Psoas muscle (tissue), 7 donors: ENCODE measurements at regions not wholly inside any gene's neighbourhood (a gene's known extent, or its start where the extent isn't known, plus 50 kb on each side); places are given as distances from the start of the nearest gene placed in this dataset.

ENCODE experiments used
- ATAC-seq, 4 donors: fragments of 200-7000 bp; cut with Tn5 transposase; one replicate each; pipeline ENCODE4 v1.9.1; 2020; ENCODE audit warnings: moderate library complexity in 3 of 4, mild to moderate bottlenecking in 2 of 4
- DNase-seq, 2 donors: peaks; one replicate each; pipeline ENCODE4 v3.0.0-alpha.2; 2020
- H3K27ac ChIP-seq: fragments of 200-600 bp; one replicate; pipeline ENCODE4 v1.8.0; 2022
- H3K27me3 ChIP-seq, 3 donors: fragments of 200-600 bp in 1 of 3; one replicate each; pipeline versions ENCODE4 v1.6.1 to v1.8.0; 2013 to 2022; ENCODE audit warnings: low read length in 2 of 3, mild to moderate bottlenecking in 2 of 3, moderate library complexity in 1 of 3; ENCODE audit not compliant: insufficient read depth in 3 of 3
- H3K36me3 ChIP-seq, 2 donors: fragments of 200-600 bp in 1 of 2; one replicate each; pipeline versions ENCODE4 v1.6.1 to v1.8.0; 2013 to 2022; ENCODE audit warnings: low read depth in 1 of 2, mild to moderate bottlenecking in 1 of 2, moderate library complexity in 1 of 2; ENCODE audit not compliant: insufficient read depth in 1 of 2
- H3K4me1 ChIP-seq: fragments of 200-600 bp; one replicate; pipeline ENCODE4 v1.8.0; 2022
- H3K4me3 ChIP-seq: fragments of 200-600 bp; one replicate; pipeline ENCODE4 v1.8.0; 2022; ENCODE audit warnings: mild to moderate bottlenecking
- H3K9me3 ChIP-seq: fragments of 200-600 bp; one replicate; pipeline ENCODE4 v1.8.0; 2022
- WGBS, 3 donors: extraction: QIAGEN DNeasy Blood & Tissue Kit; methylation state at CpG; one replicate each; pipeline versions ENCODE4 v1.1.6 to v1.1.7; 2013; 5-methylcytosine and 5-hydroxymethylcytosine counted together
- intact Hi-C, 2 donors: fragments of 100-400 bp; cut with DNase I; formaldehyde crosslinking; loops; one replicate each; pipeline versions ENCODE4 v1.11.0 to v1.14.2; 2022
- TF ChIP-seq, protein P1 (sequence below): fragments of 200-600 bp; IDR thresholded peaks from one replicate; pipeline ENCODE4 v1.8.0; 2022; ENCODE audit warnings: antibody characterized with exemption
- donor health status: healthy with polysubstance abuse.
- donor health status: DM: no; HTN: no; CAD: no; lungs with moderate emphysema.
- donor health status: Bipolar disorder and iron deficiency.
- donor health status: healthy.
- donor health status: DM: yes; HTN: yes; CAD: no.
- donor health status: DM: no; HTN: no; CAD: no.
- donor health status: DM: yes; HTN: yes; CAD: no.

DNA sequence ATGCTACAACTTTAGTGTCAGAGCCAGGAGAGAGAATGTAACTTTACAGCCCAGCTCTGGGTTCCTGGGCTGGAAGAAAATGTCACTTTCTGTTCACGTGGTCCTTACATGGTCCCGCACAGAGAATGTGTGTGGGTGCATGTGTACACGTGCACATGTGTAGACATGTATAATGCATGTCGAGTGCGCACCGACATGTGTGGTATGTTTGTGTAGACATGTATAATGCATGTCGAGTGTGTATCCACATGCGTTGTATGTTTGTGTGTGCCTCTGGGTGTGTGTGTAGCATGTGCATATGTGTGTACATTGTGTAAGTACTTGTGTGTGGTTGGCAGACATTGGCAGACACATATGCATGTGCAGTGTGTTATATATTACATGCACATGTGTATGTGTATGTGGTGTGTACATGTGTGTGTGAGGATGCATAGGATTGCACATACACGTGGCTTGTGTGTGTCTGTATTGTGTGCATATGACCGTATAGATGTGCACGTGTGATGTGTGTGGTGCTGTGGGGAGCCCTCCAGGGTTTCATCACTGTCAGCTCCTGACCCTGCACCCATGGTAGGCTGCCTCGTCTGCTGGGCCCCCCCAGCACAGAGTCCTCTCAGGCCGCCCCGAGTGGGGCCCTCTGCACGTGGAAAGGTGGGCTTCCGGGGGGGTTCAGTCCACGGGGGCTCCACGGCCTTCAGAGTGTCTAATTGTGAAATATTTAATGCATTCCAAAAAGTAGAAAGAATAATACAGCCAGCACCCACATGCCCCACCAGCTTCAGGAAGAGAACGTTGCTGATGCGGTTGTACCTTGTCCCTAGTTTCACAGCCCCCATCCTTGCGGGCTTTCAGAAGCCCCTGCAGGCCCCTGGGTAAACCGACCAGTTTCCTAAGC lies 214.2 kb upstream of the GSE1 start:
- peak in 1 of 2 donors; percentile 27 for DNase-seq
- TF ChIP-seq, protein P1, sequence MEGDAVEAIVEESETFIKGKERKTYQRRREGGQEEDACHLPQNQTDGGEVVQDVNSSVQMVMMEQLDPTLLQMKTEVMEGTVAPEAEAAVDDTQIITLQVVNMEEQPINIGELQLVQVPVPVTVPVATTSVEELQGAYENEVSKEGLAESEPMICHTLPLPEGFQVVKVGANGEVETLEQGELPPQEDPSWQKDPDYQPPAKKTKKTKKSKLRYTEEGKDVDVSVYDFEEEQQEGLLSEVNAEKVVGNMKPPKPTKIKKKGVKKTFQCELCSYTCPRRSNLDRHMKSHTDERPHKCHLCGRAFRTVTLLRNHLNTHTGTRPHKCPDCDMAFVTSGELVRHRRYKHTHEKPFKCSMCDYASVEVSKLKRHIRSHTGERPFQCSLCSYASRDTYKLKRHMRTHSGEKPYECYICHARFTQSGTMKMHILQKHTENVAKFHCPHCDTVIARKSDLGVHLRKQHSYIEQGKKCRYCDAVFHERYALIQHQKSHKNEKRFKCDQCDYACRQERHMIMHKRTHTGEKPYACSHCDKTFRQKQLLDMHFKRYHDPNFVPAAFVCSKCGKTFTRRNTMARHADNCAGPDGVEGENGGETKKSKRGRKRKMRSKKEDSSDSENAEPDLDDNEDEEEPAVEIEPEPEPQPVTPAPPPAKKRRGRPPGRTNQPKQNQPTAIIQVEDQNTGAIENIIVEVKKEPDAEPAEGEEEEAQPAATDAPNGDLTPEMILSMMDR, result no peak
- Histone ChIP-seq H3K4me1 (peaks cover 13% of the 10 kb centered on the region), H3K27ac (no peak overlapping the region), H3K36me3 (no peaks in the 10 kb centered on the region), H3K27me3 (no peaks in the 10 kb centered on the region), H3K9me3 (no peaks in the 10 kb centered on the region), H3K4me3 (no peak overlapping the region)
- ATAC-seq, result no peak
- intact Hi-C loops, result no loop called here
- WGBS, 3 donors, result 85 to 87% (median 86%) methylated on average over 22 of the region's 22 CpGs

DNA sequence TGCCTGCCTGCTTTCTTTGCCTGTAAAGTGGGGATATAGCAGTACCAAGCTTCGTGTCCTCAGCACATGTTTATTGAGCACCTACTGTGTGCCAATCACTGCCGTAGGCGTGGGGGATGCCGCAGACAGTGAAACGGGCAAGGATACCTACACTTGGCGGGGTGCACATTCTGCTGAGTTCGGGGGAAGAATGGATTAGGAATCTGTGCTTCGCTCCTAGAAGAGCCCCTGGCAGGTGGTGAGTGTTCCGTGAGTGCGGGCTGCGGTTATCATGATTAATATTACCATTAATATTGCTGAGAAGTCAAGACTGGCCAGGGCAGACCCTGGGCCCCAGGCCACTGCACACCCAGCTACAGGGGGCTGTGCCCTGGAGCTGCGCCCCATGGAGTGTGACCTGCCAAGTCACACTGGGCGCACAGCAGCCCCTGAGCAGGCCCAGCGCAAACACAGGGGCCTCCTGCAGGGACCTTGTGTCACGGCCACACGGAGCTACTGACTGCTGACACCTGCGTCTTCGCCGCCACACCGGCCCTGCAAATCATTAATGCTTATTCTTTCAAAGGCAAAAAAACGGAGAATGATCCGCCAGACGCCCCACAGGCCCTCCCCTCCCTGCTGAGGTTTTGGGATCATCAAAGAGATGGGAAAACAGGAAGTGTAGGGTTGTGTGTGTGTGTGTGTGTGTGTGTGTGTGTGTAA lies 213.4 kb upstream of the GSE1 start:
- H3K4me3 ChIP-seq, result no peak overlapping the region
- H3K9me3 ChIP-seq, result no peaks in the 10 kb centered on the region
- TF ChIP-seq, protein P1, result no peak
- intact Hi-C loops, result no loop called here
- ATAC-seq (no peak), DNase-seq (peak in 1 of 2 donors; percentile 33)
- peaks cover 10% of the 10 kb centered on the region for H3K4me1 ChIP-seq
- H3K27ac ChIP-seq, result no peak overlapping the region
- no peaks in the 10 kb centered on the region for H3K36me3 ChIP-seq
- 86 to 88% (median 88%) methylated on average over 23 of the region's 23 CpGs for WGBS, 3 donors
- H3K27me3 ChIP-seq, result no peaks in the 10 kb centered on the region

DNA sequence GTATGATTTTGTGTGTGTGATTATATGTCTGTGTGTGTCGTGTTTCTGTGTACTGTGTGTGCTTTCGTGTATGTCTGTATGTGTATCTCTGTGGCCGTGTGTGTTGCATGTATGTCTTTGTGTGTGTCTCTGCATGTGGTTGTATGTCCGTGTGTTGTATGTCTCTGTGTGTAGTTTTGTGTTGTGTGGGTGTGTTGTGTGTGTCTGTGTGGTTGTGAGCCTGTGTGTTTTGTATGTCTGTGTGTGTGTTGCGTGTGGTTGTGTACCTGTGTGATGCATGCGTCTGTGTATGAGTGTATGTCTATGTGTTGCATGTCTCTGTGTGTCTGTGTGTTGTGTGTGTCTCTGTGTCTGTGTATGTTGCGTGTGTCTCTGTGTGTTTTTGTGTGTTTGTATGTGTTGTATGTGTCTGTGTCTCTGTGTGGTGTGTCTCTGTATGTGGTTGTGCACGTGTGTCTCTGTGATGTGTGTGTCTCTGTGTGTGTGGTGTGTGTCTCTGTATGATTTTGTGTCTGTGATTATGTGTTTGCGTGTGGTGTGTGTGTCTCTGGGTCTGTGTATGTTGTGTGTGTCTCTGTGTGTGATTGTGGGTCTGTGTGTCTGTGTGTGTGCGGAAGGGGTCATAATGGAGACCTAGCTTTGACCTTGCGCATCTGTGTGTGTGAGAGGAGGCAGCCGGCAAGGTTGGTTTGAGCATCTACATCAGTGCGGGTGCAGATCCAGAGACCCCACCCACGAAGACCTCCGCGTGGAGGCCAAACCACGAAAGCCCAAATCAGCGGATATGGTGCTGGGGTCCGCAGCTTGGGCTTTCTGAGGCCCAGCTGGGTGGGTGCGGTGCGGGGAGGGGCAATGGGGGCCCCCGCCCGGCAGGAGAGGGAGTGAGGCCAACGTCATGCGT lies 212.6 kb upstream of the GSE1 start:
- intact Hi-C loops, result no loop called here
- Histone ChIP-seq H3K27me3 (no peaks in the 10 kb centered on the region), H3K4me1 (peaks cover 4% of the 10 kb centered on the region), H3K9me3 (no peaks in the 10 kb centered on the region), H3K36me3 (no peaks in the 10 kb centered on the region), H3K4me3 (no peak overlapping the region), H3K27ac (no peak overlapping the region)
- ATAC-seq, result no peak
- TF ChIP-seq, protein P1, result no peak
- 92 to 94% (median 94%) methylated on average over 25 of the region's 25 CpGs for WGBS, 3 donors
- no peak for DNase-seq

DNA sequence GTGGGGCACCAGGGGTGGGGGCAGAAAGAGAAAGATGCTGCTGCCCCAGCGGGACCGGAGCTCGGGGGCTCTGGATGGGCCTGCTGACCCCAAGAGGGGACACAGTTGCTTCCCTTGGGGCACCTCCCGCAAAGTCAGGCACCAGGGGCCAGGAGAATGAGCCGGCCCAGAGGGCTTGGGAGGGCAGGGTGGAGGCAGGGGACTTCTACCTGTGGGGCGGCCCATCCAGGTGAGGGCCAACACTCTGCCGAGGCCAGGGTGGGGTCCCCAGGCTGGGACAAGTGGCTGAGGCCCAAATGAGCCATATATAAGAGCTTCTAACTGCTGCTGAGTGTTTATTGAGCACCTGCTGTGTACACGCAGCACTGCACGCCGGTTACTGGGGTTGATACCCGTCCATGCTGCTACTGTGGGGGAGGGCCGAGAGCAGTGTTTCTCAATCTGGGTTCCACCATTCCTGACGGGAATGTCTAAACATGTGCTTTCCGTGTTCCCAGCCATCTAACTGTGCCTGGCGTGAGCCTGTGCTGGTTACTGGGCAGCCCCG lies 211.7 kb upstream of the GSE1 start:
- no peak overlapping the region for H3K4me3 ChIP-seq
- 90 to 94% (median 91%) methylated on average over 16 of the region's 16 CpGs for WGBS, 3 donors
- no peak for ATAC-seq
- H3K27ac ChIP-seq, result no peak overlapping the region
- no peaks in the 10 kb centered on the region for H3K27me3 ChIP-seq
- intact Hi-C loops, result no loop called here
- TF ChIP-seq, protein P1, result no peak
- H3K4me1 ChIP-seq, result no peaks in the 10 kb centered on the region
- H3K9me3 ChIP-seq, result no peaks in the 10 kb centered on the region
- no peaks in the 10 kb centered on the region for H3K36me3 ChIP-seq
- DNase-seq, result peak in 1 of 2 donors; percentile 31
